HL-60 (cell line): ENCODE measurements at regions not wholly inside any gene's neighbourhood (a gene's known extent, or its start where the extent isn't known, plus 50 kb on each side); places are given as distances from the start of the nearest gene placed in this dataset.

Source experiments
- DNase-seq, 2 experiments: peaks; one replicate each; pipeline ENCODE4 v3.0.0-alpha.2; 2010 to 2020; ENCODE audit warnings: low read depth in 1 of 2, low spot score in 1 of 2
- H3K27ac ChIP-seq: fragments of 250-450 bp; sonication (Bioruptor Pico); replicated peaks from 2 replicates; pipeline ENCODE4 v1.5.1; 2020; ENCODE audit warnings: mild to moderate bottlenecking, moderate library complexity
- H3K27me3 ChIP-seq: fragments of 250-450 bp; sonication (Bioruptor Pico); 2 replicates; pipeline ENCODE4 v1.5.1; 2021; ENCODE audit warnings: mild to moderate bottlenecking, moderate library complexity; ENCODE audit not compliant: insufficient read depth, poor library complexity, severe bottlenecking
- H3K4me3 ChIP-seq: replicated peaks from 2 replicates; pipeline ENCODE4 v1.5.1; 2011; ENCODE audit warnings: mild to moderate bottlenecking, control low read depth, low read length; ENCODE audit not compliant: insufficient read depth
- CTCF ChIP-seq: IDR thresholded peaks from one replicate; pipeline ENCODE4 v1.5.1; 2011; ENCODE audit warnings: low read length, control low read depth, inconsistent platforms; ENCODE audit not compliant: insufficient read depth
- GABPA ChIP-seq: IDR thresholded peaks from 2 replicates; pipeline ENCODE4 v1.6.1; 2012; ENCODE audit warnings: low read depth
- POLR2AphosphoS5 ChIP-seq: IDR thresholded peaks from 2 replicates; pipeline ENCODE4 v1.6.1; 2012; ENCODE audit warnings: low read depth
- REST ChIP-seq: IDR thresholded peaks from 2 replicates; pipeline ENCODE4 v1.6.1; 2012; ENCODE audit warnings: low read depth; ENCODE audit not compliant: insufficient replicate concordance
- SPI1 ChIP-seq: IDR thresholded peaks from 2 replicates; pipeline ENCODE4 v1.6.1; 2012; ENCODE audit warnings: low read depth, mild to moderate bottlenecking, borderline replicate concordance

- no peak overlapping the region for H3K27ac ChIP-seq
- H3K4me3 ChIP-seq = no peak overlapping the region
- no peaks in the 10 kb centered on the region for H3K27me3 ChIP-seq
- TF ChIP-seq GABPA = no peak
- TF ChIP-seq SPI1 = no peak
- no peak for TF ChIP-seq REST
- no peak for TF ChIP-seq CTCF
- no peak for TF ChIP-seq POLR2AphosphoS5
- no peak for DNase-seq
These were observed 87.5 kb upstream of the SESTD1 start for GRCh38 chr2:179352181-179352580.

- Histone ChIP-seq H3K27ac (no peak overlapping the region), H3K27me3 (no peaks in the 10 kb centered on the region), H3K4me3 (no peak overlapping the region)
- TF ChIP-seq REST (no peak), POLR2AphosphoS5 (no peak), GABPA (no peak), SPI1 (no peak), CTCF (no peak)
- no peak for DNase-seq
These were observed 86.4 kb upstream of the SESTD1 start for GRCh38 chr2:179351057-179351456.

- DNase-seq = no peak
- no peaks in the 10 kb centered on the region for H3K27me3 ChIP-seq
- H3K27ac ChIP-seq = no peak overlapping the region
- no peak for TF ChIP-seq SPI1
- no peak for TF ChIP-seq REST
- no peak overlapping the region for H3K4me3 ChIP-seq
These were observed 85.2 kb upstream of the SESTD1 start for GRCh38 chr2:179349670-179350303.
